Testis (tissue), 2 donors: ENCODE measurements at regions not wholly inside any gene's neighbourhood (a gene's known extent, or its start where the extent isn't known, plus 50 kb on each side); places are given as distances from the start of the nearest gene placed in this dataset.

Experiments
- POLR2A ChIP-seq: fragments of 450-650 bp; IDR thresholded peaks from one replicate; pipeline ENCODE4 v1.6.1; 2017; ENCODE audit warnings: antibody characterized with exemption, mild to moderate bottlenecking, moderate library complexity
- TF ChIP-seq, protein P1 (sequence below), 3 experiments: fragments of 450-650 bp in 2 of 3; fragments of 200-600 bp in 1 of 3; sonication (generic) in 1 of 3; IDR thresholded peaks; one replicate each; pipeline ENCODE4 v1.5.1; 2016 to 2019; ENCODE audit warnings: antibody characterized with exemption in 3 of 3, mild to moderate bottlenecking in 2 of 3, moderate library complexity in 1 of 3

DNA sequence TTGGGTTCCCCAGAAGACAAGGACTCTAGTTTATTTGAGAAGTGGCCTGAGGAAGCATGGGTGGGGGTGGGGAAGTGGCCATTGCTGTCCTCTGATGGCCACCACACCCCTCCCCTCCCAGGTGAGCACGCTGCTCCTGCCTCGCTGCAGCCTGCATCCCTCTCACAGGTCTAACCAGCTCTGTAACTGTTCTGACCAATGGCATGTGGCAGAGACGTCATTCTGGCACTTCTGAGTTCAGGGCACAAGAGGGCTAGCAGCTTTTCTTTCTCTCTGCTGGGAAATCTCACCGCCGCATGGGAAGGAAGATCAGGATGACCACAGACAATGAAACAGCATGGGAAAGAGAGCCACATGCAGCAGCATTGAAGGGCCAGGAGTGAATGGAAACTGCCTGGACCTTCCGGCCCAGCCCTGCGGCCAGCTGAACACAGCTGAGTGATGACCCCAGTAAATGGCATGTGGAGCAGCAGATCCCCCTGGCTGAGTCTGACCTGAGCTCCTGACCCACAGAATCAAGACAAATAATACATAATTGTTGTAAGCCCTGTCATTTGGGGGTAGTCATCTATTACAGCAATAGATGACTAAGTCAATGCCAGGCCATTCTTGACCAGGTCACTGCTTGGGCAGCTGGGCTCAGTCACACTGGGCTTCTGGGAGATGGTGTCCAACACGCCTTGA is 179.8 kb downstream of the LINC00237 start:
- TF ChIP-seq, protein P1, sequence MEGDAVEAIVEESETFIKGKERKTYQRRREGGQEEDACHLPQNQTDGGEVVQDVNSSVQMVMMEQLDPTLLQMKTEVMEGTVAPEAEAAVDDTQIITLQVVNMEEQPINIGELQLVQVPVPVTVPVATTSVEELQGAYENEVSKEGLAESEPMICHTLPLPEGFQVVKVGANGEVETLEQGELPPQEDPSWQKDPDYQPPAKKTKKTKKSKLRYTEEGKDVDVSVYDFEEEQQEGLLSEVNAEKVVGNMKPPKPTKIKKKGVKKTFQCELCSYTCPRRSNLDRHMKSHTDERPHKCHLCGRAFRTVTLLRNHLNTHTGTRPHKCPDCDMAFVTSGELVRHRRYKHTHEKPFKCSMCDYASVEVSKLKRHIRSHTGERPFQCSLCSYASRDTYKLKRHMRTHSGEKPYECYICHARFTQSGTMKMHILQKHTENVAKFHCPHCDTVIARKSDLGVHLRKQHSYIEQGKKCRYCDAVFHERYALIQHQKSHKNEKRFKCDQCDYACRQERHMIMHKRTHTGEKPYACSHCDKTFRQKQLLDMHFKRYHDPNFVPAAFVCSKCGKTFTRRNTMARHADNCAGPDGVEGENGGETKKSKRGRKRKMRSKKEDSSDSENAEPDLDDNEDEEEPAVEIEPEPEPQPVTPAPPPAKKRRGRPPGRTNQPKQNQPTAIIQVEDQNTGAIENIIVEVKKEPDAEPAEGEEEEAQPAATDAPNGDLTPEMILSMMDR (IDR thresholded peaks at IDR 0.05): no peak
- TF ChIP-seq POLR2A: no peak
